Panc1 (cell line): ENCODE measurements at regions not wholly inside any gene's neighbourhood (a gene's known extent, or its start where the extent isn't known, plus 50 kb on each side); places are given as distances from the start of the nearest gene placed in this dataset.

Experiments used
- ATAC-seq: fragments of 200-7000 bp; cut with Tn5 transposase; 2 replicates; pipeline ENCODE4 v1.9.1; 2020; ENCODE audit warnings: mild to moderate bottlenecking, moderate library complexity
- BruUV-seq: library from RNA; stranded (reverse); fragments of 400-500 nt; replicated peaks from 2 replicates; lab custom pipeline; 2021; lab: Mats Ljungman, UMichigan
- CTCF ChIA-PET: fragments of 300-600 bp; sonication (Branson Sonifier 250); formaldehyde crosslinking; loops from one replicate; lab custom pipeline; 2022; ENCODE audit warnings: antibody characterized with exemption; lab: Charles Lee
- POLR2A ChIA-PET: fragments of 300-600 bp; sonication (Branson Sonifier 250); formaldehyde crosslinking; loops from one replicate; lab custom pipeline; 2022; ENCODE audit warnings: antibody characterized with exemption; lab: Charles Lee
- DNase-seq: peaks from one replicate; pipeline ENCODE4 v3.0.0-alpha.2; 2010; ENCODE audit warnings: low read depth, low spot score
- H3K27ac ChIP-seq: 2 replicates; pipeline ENCODE4 v1.5.1; 2011; ENCODE audit warnings: mild to moderate bottlenecking, low read length, inconsistent platforms
- H3K27me3 ChIP-seq: fragments of 200-500 bp; sonication (Bioruptor generic); 2 replicates; pipeline ENCODE4 v1.6.0; 2014; ENCODE audit warnings: low read length, inconsistent platforms; ENCODE audit not compliant: control insufficient read depth, insufficient read depth
- H3K36me3 ChIP-seq: fragments of 200-500 bp; sonication (Bioruptor generic); 2 replicates; pipeline ENCODE4 v1.5.1; 2014; ENCODE audit warnings: inconsistent platforms, mild to moderate bottlenecking, low read length, moderate library complexity; ENCODE audit not compliant: control insufficient read depth, insufficient read depth
- H3K4me1 ChIP-seq: 2 replicates; pipeline ENCODE4 v1.5.1; 2011; ENCODE audit warnings: inconsistent platforms, mild to moderate bottlenecking, low read length, moderate library complexity; ENCODE audit not compliant: control insufficient read depth, insufficient read depth
- H3K4me3 ChIP-seq, 2 experiments: 2 replicates each; pipeline ENCODE4 v1.5.1; 2011 to 2012; ENCODE audit warnings: low read depth in 2 of 2, low read length in 2 of 2, mild to moderate bottlenecking in 2 of 2, inconsistent platforms in 1 of 2, moderate library complexity in 1 of 2
- H3K9me3 ChIP-seq: fragments of 200-500 bp; sonication (Bioruptor generic); 2 replicates; pipeline ENCODE4 v1.5.1; 2014; ENCODE audit warnings: low read depth, mild to moderate bottlenecking, inconsistent platforms, low read length, moderate library complexity; ENCODE audit not compliant: control insufficient read depth, insufficient read depth
- POLR2AphosphoS5 ChIP-seq: IDR thresholded peaks from 2 replicates; pipeline ENCODE4 v1.6.1; 2012; ENCODE audit warnings: mild to moderate bottlenecking, low read depth, low read length, moderate library complexity
- SIN3A ChIP-seq: IDR thresholded peaks from 2 replicates; pipeline ENCODE4 v1.6.1; 2012; ENCODE audit warnings: low read depth, mild to moderate bottlenecking, low read length, moderate library complexity, borderline replicate concordance; ENCODE audit not compliant: insufficient read depth
- TCF7L2 ChIP-seq: IDR thresholded peaks from 2 replicates; pipeline ENCODE4 v1.6.1; 2011; ENCODE audit warnings: mild to moderate bottlenecking, low read depth, low read length, inconsistent platforms
- in situ Hi-C: cut with HindIII; loops from 2 replicates; pipeline ENCODE4 v1.10.0; 2016; ENCODE audit warnings: low sequenced_read_pairs, low pct_unique_long_range_greater_than_20kb
- intact Hi-C: fragments of 100-400 bp; cut with micrococcal nuclease; formaldehyde crosslinking; loops from one replicate; pipeline ENCODE4 v1.10.0; 2022; ENCODE audit not compliant: unreplicated experiment
- TF ChIP-seq, protein P1 (sequence below): fragments of 450-650 bp; IDR thresholded peaks from 2 replicates; pipeline ENCODE4 v1.5.1; 2017; ENCODE audit warnings: mild to moderate bottlenecking
- TF ChIP-seq, protein P2 (sequence below), 2 experiments: IDR thresholded peaks; 2 replicates each; pipeline ENCODE4 v1.6.1; 2011 to 2012; ENCODE audit warnings: low read depth in 2 of 2, control low read depth in 1 of 2, low read length in 1 of 2, mild to moderate bottlenecking in 1 of 2, moderate library complexity in 1 of 2; ENCODE audit not compliant: insufficient read depth in 1 of 2

- ATAC-seq = no peak
- intact Hi-C loops = loop anchor here (5.0 kb wide), 1 partner anchor 889 kb away; no protein-coding TSS in a partner anchor
These were observed 748.2 kb upstream of the ID2 start for GRCh38 chr2:7933672-7934071.

DNA sequence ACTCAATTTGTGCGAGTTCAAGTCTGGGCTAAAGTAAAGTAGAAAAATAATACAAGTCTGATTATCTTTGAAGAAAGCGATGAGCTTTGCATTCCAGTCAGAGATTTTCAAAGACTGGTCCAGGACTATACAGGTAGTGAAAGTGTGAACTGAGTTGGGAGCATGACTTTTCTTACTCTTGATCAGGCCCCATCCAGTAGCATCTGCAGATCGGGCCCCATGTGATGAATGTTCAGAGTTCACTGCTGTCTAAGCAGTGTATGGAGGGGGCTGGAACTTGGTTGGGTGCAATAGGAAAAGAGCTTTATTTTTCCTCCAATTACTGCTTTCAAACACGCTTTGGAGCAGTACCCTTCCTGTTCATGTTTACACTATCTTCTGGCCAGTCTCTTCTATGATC is 747.4 kb upstream of the ID2 start:
- CTCF ChIA-PET = no interaction called here
- Histone ChIP-seq H3K27me3 (no peaks in the 10 kb centered on the region), H3K36me3 (no peaks in the 10 kb centered on the region), H3K4me3 (no peak overlapping the region), H3K9me3 (no peaks in the 10 kb centered on the region), H3K27ac (no peak overlapping the region), H3K4me1 (no peaks in the 10 kb centered on the region)
- ATAC-seq = no peak
- no peak for DNase-seq
- TF ChIP-seq TCF7L2 (no peak), POLR2AphosphoS5 (no peak), SIN3A (no peak)
- TF ChIP-seq, protein P1, sequence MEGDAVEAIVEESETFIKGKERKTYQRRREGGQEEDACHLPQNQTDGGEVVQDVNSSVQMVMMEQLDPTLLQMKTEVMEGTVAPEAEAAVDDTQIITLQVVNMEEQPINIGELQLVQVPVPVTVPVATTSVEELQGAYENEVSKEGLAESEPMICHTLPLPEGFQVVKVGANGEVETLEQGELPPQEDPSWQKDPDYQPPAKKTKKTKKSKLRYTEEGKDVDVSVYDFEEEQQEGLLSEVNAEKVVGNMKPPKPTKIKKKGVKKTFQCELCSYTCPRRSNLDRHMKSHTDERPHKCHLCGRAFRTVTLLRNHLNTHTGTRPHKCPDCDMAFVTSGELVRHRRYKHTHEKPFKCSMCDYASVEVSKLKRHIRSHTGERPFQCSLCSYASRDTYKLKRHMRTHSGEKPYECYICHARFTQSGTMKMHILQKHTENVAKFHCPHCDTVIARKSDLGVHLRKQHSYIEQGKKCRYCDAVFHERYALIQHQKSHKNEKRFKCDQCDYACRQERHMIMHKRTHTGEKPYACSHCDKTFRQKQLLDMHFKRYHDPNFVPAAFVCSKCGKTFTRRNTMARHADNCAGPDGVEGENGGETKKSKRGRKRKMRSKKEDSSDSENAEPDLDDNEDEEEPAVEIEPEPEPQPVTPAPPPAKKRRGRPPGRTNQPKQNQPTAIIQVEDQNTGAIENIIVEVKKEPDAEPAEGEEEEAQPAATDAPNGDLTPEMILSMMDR = no peak
- TF ChIP-seq, protein P2, sequence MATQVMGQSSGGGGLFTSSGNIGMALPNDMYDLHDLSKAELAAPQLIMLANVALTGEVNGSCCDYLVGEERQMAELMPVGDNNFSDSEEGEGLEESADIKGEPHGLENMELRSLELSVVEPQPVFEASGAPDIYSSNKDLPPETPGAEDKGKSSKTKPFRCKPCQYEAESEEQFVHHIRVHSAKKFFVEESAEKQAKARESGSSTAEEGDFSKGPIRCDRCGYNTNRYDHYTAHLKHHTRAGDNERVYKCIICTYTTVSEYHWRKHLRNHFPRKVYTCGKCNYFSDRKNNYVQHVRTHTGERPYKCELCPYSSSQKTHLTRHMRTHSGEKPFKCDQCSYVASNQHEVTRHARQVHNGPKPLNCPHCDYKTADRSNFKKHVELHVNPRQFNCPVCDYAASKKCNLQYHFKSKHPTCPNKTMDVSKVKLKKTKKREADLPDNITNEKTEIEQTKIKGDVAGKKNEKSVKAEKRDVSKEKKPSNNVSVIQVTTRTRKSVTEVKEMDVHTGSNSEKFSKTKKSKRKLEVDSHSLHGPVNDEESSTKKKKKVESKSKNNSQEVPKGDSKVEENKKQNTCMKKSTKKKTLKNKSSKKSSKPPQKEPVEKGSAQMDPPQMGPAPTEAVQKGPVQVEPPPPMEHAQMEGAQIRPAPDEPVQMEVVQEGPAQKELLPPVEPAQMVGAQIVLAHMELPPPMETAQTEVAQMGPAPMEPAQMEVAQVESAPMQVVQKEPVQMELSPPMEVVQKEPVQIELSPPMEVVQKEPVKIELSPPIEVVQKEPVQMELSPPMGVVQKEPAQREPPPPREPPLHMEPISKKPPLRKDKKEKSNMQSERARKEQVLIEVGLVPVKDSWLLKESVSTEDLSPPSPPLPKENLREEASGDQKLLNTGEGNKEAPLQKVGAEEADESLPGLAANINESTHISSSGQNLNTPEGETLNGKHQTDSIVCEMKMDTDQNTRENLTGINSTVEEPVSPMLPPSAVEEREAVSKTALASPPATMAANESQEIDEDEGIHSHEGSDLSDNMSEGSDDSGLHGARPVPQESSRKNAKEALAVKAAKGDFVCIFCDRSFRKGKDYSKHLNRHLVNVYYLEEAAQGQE (IDR thresholded peaks at IDR 0.05; ENCODE audit: insufficient read depth in 1 of 2, low read depth in 2 of 2, low read length in 1 of 2) = no peak
- intact Hi-C loops = loop anchor here (5.0 kb wide), 1 partner anchor 888 kb away; no protein-coding TSS in a partner anchor
- no TSS peak for BruUV-seq
- in situ Hi-C loops = no loop called here
- POLR2A ChIA-PET = no interaction called here

More at GRCh38 chr2:7933672-7934071, 748.2 kb upstream of the ID2 start:
- H3K4me1 ChIP-seq = no peaks in the 10 kb centered on the region
- H3K9me3 ChIP-seq = no peaks in the 10 kb centered on the region
- CTCF ChIA-PET = no interaction called here
- TF ChIP-seq TCF7L2 (no peak), POLR2AphosphoS5 (no peak), SIN3A (no peak)
- TF ChIP-seq, protein P2 (IDR thresholded peaks at IDR 0.05; ENCODE audit: insufficient read depth in 1 of 2, low read depth in 2 of 2, low read length in 1 of 2) = no peak
- TF ChIP-seq, protein P1 = no peak
- DNase-seq = no peak
- no peak overlapping the region for H3K27ac ChIP-seq
- BruUV-seq = no TSS peak
- no peaks in the 10 kb centered on the region for H3K27me3 ChIP-seq
- in situ Hi-C loops = no loop called here
- no peaks in the 10 kb centered on the region for H3K36me3 ChIP-seq
- POLR2A ChIA-PET = no interaction called here
- no peak overlapping the region for H3K4me3 ChIP-seq
